GM13977 (cell line): ENCODE measurements at regions not wholly inside any gene's neighbourhood (a gene's known extent, or its start where the extent isn't known, plus 50 kb on each side); places are given as distances from the start of the nearest gene placed in this dataset.

Source experiments
- DNase-seq: peaks from one replicate; pipeline ENCODE4 v3.0.0; 2012; ENCODE audit warnings: low spot score
- in situ Hi-C: fragments of 300-500 bp; cut with MboI; formaldehyde crosslinking; loops from one replicate; pipeline ENCODE4 v1.12.0; 2022; ENCODE audit warnings: low sequenced_read_pairs, low pct_unique_long_range_greater_than_20kb, mixed read lengths, inconsistent platforms; ENCODE audit not compliant: unreplicated experiment
- TF ChIP-seq, protein P1 (sequence below): IDR thresholded peaks from 2 replicates; pipeline ENCODE4 v1.5.1; 2012; ENCODE audit warnings: mild to moderate bottlenecking, control low read depth; ENCODE audit not compliant: insufficient read depth; ENCODE audit errors: extremely low read depth, missing control alignments

DNA sequence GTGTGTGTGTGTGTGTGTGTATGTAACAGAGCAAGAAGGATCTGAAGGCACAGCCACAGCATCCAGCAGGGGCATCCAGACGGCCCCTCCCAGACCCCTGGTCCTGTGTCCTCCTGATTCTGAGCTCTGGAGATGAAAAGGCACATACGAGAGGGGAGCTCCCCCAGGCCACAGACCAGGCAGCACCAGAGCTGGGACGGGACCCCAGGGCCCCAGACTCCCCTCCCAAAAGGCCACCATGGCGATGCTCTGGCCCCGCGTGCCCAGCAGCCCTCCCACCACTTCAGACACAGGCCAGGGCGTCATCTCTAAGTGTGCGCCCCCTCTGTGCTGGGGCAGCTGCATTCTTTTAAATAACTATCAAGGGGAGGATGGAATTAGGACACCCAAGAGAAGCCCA is 245.8 kb downstream of the MATN1 start:
- in situ Hi-C loops = no loop called here
- no peak for DNase-seq
- TF ChIP-seq, protein P1, sequence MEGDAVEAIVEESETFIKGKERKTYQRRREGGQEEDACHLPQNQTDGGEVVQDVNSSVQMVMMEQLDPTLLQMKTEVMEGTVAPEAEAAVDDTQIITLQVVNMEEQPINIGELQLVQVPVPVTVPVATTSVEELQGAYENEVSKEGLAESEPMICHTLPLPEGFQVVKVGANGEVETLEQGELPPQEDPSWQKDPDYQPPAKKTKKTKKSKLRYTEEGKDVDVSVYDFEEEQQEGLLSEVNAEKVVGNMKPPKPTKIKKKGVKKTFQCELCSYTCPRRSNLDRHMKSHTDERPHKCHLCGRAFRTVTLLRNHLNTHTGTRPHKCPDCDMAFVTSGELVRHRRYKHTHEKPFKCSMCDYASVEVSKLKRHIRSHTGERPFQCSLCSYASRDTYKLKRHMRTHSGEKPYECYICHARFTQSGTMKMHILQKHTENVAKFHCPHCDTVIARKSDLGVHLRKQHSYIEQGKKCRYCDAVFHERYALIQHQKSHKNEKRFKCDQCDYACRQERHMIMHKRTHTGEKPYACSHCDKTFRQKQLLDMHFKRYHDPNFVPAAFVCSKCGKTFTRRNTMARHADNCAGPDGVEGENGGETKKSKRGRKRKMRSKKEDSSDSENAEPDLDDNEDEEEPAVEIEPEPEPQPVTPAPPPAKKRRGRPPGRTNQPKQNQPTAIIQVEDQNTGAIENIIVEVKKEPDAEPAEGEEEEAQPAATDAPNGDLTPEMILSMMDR = no peak

DNA sequence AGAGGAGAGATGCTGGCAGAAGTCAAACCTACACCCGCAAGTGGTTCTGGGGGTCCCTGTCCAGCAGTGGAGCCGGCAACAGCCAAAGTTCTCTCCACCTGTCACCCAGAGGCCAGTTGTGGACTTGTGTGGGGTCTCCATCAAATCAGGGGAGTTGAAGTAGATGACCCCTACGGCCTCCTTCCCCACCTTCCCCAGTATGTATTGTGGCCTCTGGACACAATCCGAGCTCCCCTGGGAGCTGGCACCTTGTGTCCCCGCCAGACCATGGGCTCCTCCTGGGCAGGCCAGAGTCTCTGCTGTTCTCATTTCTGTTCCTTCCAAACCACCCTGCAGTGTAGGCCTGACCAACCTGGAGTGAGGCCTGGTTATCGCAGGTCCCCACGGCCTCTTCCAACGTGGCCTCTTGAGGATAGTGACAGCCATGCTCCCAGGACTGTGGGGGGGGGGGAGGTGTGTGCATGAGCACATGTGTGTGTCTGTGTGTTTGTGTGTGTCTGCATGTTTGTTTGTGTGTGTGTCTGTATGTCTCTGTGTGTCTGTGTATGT is 246.4 kb downstream of the MATN1 start:
- in situ Hi-C loops = no loop called here
- TF ChIP-seq, protein P1 = no peak
- no peak for DNase-seq

DNA sequence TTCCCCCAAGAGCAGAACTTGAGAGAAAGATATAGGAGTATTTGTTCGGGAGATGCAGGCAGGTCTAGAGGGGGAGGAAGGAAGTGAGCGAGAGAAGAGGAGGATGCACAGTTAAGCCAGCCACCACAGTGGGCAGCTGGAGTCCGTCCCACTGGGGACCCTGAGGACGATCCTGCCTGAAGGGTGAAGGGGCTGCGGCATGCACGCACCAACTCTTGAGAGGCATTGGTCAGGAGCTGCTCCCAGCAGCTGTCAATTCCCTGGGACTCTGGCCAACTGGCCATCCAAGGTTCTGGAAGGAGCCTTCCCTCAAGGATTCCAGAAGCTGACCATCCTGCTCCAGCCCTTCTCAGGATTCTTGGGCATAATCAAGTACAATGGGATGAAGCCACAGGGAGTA is 246.9 kb downstream of the MATN1 start:
- TF ChIP-seq, protein P1 = no peak
- DNase-seq = no peak
- in situ Hi-C loops = no loop called here

DNA sequence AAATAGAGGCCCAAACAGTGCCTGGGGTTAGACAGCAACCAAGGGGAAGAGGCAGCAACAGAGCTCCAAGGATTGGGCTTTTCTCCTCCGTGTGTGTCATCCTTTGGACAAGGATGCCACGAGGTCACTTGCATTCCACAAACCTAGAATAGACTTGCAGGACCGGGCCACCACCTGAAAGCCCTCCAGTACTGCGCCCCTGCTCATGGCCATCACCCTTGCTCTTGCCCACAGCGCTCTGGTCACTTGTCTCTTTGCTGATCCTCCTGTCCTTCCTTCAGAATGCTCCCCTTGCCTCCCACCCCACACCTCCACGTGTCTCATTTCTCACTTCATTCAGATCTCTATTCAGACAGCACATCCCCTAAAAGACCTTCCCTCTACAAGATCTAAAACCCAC is 247.4 kb downstream of the MATN1 start:
- TF ChIP-seq, protein P1 = no peak
- in situ Hi-C loops = no loop called here
- DNase-seq = no peak

GRCh38 chr1:30475201-30475600 is 248.2 kb downstream of the MATN1 start:
- no peak for DNase-seq
- TF ChIP-seq, protein P1 = no peak
- in situ Hi-C loops = no loop called here

DNA sequence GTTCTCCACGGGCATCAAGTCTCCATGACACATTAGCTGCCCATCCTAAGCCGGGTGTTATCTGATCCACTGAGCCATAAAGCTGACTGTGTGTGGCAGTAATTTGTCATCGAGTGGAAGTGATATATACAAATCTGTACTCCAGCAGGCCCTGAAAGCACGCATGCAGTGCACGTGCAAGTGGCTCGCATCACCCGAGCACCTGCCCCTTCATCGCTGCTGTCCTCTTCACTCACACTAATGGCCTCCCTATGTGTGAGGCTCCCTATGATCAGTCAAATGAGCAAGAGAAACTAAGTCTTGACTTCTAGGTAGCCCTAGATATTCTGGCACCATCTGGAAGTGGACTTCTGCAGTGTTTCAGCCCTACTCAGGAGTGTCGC is 248.6 kb downstream of the MATN1 start:
- TF ChIP-seq, protein P1 = no peak
- in situ Hi-C loops = no loop called here
- DNase-seq = no peak
